ENCODE measurements at regions not wholly inside any gene's neighbourhood (a gene's known extent, or its start where the extent isn't known, plus 50 kb on each side); places are given as distances from the start of the nearest gene placed in this dataset.

DNA sequence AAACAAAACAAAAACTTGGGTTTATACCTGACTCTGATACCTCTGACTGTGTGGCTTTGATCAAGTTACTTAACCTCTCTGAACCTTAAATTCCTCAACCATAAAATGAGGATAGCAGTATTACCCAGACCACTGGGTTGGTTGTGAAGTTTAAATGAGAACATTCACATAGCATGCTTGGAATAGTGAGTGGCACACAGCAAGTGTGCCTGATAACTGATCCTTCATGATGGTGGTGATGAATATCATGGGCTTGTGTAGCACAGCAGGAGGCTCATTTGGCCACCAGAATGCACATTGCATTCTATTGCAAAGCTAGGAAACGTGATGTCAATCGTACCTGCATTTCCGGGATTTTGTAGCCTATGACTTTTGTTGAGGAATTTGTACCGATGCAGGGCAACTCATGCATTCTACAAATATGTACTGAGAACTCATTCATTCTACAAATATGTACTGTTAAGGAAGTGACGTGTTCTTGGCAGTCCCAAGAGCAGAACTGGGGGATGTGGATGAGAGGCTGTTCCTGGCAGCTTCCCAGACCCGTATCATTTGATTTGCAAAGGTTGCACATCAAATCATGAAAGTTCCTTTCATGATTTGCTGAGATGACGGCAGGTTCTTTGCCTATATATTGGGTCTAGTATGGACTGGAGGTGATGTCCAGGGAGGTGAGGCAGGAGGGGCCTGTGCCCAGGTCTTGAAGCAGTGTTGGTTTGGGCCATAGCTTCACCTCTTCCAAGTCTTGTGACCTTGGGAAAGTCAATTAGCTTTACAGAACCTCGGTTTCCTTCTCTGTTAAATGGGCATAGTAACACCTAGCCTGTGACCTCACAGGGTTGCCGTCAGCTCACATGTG is 94.6 kb upstream of the SMNDC1 start (continued):
- TF ChIP-seq ZNF781 (CRISPR knock-in tag; IDR thresholded peaks at IDR 0.05; ENCODE audit: borderline replicate concordance, not compliant biosample characterization) (no peak), BHLHE40 (IDR thresholded peaks at IDR 0.05; ENCODE audit: low read length) (peak; percentile 73; the same call in 1 of the 2 replicates), ZMAT3 (CRISPR knock-in tag; conservative IDR thresholded peaks at IDR 0.05) (no peak), GABPB1 (CRISPR knock-in tag; IDR thresholded peaks at IDR 0.05) (peak; percentile 21; the same call in 1 of the 2 replicates), MYC (CRISPR knock-in tag; IDR thresholded peaks at IDR 0.05; ENCODE audit: borderline replicate concordance) (no peak)
- TF ChIP-seq, protein P1, sequence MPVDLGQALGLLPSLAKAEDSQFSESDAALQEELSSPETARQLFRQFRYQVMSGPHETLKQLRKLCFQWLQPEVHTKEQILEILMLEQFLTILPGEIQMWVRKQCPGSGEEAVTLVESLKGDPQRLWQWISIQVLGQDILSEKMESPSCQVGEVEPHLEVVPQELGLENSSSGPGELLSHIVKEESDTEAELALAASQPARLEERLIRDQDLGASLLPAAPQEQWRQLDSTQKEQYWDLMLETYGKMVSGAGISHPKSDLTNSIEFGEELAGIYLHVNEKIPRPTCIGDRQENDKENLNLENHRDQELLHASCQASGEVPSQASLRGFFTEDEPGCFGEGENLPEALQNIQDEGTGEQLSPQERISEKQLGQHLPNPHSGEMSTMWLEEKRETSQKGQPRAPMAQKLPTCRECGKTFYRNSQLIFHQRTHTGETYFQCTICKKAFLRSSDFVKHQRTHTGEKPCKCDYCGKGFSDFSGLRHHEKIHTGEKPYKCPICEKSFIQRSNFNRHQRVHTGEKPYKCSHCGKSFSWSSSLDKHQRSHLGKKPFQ (CRISPR knock-in tag; IDR thresholded peaks at IDR 0.05; ENCODE audit: insufficient replicate concordance): no peak

- Histone ChIP-seq H3K36me3 (replicated peaks in 1 of 2; ENCODE audit: control insufficient read depth in 1 of 2, insufficient read depth in 2 of 2, low read length in 2 of 2) (no peaks in the 10 kb centered on the region), H3K9ac (ENCODE audit: insufficient read depth, low read depth, low read length) (no peak overlapping the region), H3K4me2 (ENCODE audit: low read depth, low read length) (no peak overlapping the region), H3K27ac (ENCODE audit: extremely low read length, insufficient read depth, low read length) (no peak overlapping the region), H2AFZ (ENCODE audit: low read length) (no peak overlapping the region), H3K79me2 (ENCODE audit: insufficient read depth, low read length) (no peaks in the 10 kb centered on the region), H3K4me1 (ENCODE audit: insufficient read depth, low read length) (peaks cover 40% of the 10 kb centered on the region), H4K20me1 (ENCODE audit: insufficient read depth, low read length) (no peaks in the 10 kb centered on the region), H3K9me3 (ENCODE audit: low read length) (no peaks in the 10 kb centered on the region), H3K4me3 (replicated peaks in 1 of 3; ENCODE audit: insufficient read depth in 1 of 3, low read depth in 2 of 3, low read length in 3 of 3) (no peak overlapping the region), H3K27me3 (ENCODE audit: control insufficient read depth in 1 of 2, insufficient read depth in 2 of 2, low read length in 2 of 2) (no peaks in the 10 kb centered on the region)
- ATAC-seq: no peak
- ChIA-PET POLR2A (no interaction called here), CTCF (ENCODE audit: low intra/inter-chr PET ratio, low total read pairs) (no interaction called here)
- intact Hi-C loops (cut with micrococcal nuclease; ENCODE audit: unreplicated experiment): loop anchor here (1.0 kb wide), 1 partner anchor 97 kb away; the partner anchor contains the start of gene DUSP5
- no TSS peak for BruUV-seq (replicated peaks)
- DNase-seq (ENCODE audit: low spot score): no peak
- in situ Hi-C loops (cut with HindIII; ENCODE audit: extremely low pct_ligation_motif_present, low pct_unique_long_range_greater_than_20kb): no loop called here
- TF ChIP-seq RFX5 (IDR thresholded peaks at IDR 0.05; ENCODE audit: low read depth, low read length) (no peak), ZBTB40 (IDR thresholded peaks at IDR 0.05) (no peak; the same call in 1 of the 2 replicates), ZBTB40 (CRISPR knock-in tag; IDR thresholded peaks at IDR 0.05) (peak; percentile 47; the same call in 1 of the 2 replicates)
- WGBS (ENCODE audit: low lambda C conversion rate): 30% methylated on average over 7 of the region's 7 CpGs
- no peak for FAIRE-seq
Measured at GRCh38 chr10:110399965-110400933, 95.5 kb upstream of the SMNDC1 start.

Data from HepG2 (cell line).